ENCODE measurements at regions not wholly inside any gene's neighbourhood (a gene's known extent, or its start where the extent isn't known, plus 50 kb on each side); places are given as distances from the start of the nearest gene placed in this dataset.

- no peaks in the 10 kb centered on the region for H3K9me3 ChIP-seq
- H3K27ac ChIP-seq: no peak overlapping the region
- WGBS, 2 donors: 85 to 89% methylated on average over 20 of the region's 20 CpGs
- no peaks in the 10 kb centered on the region for H3K4me1 ChIP-seq
- intact Hi-C loops (cut with DNase I): loop anchor here in 1 of 3 donors (2.0 kb wide), 1 partner anchor 15 kb away; no protein-coding TSS in a partner anchor
- DNase-seq: no peak
- H3K36me3 ChIP-seq: no peaks in the 10 kb centered on the region
- ATAC-seq: no peak
- H3K27me3 ChIP-seq: no peaks in the 10 kb centered on the region
- FAIRE-seq: no peak
- H3K4me3 ChIP-seq: no peak overlapping the region
- TF ChIP-seq CTCF (IDR thresholded peaks at IDR 0.05): no peak
Measured at GRCh38 chr10:89829262-89829886, 128.0 kb downstream of the KIF20B start.

DNA sequence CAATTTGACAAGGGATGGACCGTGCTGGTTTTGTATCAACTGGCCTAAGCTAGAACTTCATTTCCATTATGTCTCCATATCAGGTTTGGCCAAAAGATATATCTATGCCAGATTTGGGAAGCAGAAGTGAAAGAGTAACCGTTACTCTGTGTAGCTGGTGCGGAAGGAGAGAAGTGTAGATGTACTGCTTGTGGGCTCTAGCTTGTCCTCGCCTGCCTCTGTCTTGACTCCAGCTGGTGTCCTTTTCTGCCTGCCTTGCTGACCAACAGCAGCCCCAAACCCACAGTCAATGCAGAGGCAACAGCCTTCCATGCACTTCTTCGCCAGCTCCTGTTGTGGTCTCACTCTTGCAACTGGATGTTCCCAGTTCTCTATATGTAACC lies 128.5 kb downstream of the KIF20B start:
- intact Hi-C loops (cut with DNase I): loop anchor here in 1 of 3 donors (2.0 kb wide), 1 partner anchor 15 kb away; no protein-coding TSS in a partner anchor
- no peaks in the 10 kb centered on the region for H3K9me3 ChIP-seq
- no peak overlapping the region for H3K4me3 ChIP-seq
- ATAC-seq (peak in 1 of 4 donors; percentile 66), DNase-seq (no peak), FAIRE-seq (no peak)
- WGBS, 2 donors: 87% methylated on average over 5 of the region's 5 CpGs
- no peaks in the 10 kb centered on the region for H3K4me1 ChIP-seq
- H3K27me3 ChIP-seq: no peaks in the 10 kb centered on the region
- TF ChIP-seq CTCF (IDR thresholded peaks at IDR 0.05): no peak
- no peak overlapping the region for H3K27ac ChIP-seq
- H3K36me3 ChIP-seq: no peaks in the 10 kb centered on the region

GRCh38 chr10:89830624-89831023 lies 129.2 kb downstream of the KIF20B start:
- no peaks in the 10 kb centered on the region for H3K36me3 ChIP-seq
- H3K9me3 ChIP-seq: no peaks in the 10 kb centered on the region
- FAIRE-seq (no peak), DNase-seq (no peak), ATAC-seq (no peak)
- H3K27ac ChIP-seq: no peak overlapping the region
- H3K4me1 ChIP-seq: no peaks in the 10 kb centered on the region
- intact Hi-C loops (cut with DNase I): no loop called here
- no peaks in the 10 kb centered on the region for H3K27me3 ChIP-seq
- H3K4me3 ChIP-seq: no peak overlapping the region
- no peak for TF ChIP-seq CTCF (IDR thresholded peaks at IDR 0.05)
- 69 to 81% methylated on average over 2 of the region's 2 CpGs for WGBS, 2 donors

- H3K4me1 ChIP-seq: no peaks in the 10 kb centered on the region
- no peak for TF ChIP-seq CTCF (IDR thresholded peaks at IDR 0.05)
- H3K27ac ChIP-seq: peak overlapping the region in 1 of 4 donors; percentile 37
- no peaks in the 10 kb centered on the region for H3K9me3 ChIP-seq
- H3K36me3 ChIP-seq: no peaks in the 10 kb centered on the region
- no peaks in the 10 kb centered on the region for H3K27me3 ChIP-seq
- 54 to 58% methylated on average over 12 of the region's 12 CpGs for WGBS, 2 donors
- intact Hi-C loops (cut with DNase I): no loop called here
- FAIRE-seq: no peak
- ATAC-seq: peak in 1 of 4 donors; percentile 31
- no peak for DNase-seq
- peak overlapping the region; percentile 35 to 57 (median 42) for H3K4me3 ChIP-seq
Measured at GRCh38 chr10:89836840-89837164, 135.4 kb downstream of the KIF20B start.
